ENCODE measurements at regions not wholly inside any gene's neighbourhood (a gene's known extent, or its start where the extent isn't known, plus 50 kb on each side); places are given as distances from the start of the nearest gene placed in this dataset.

DNA sequence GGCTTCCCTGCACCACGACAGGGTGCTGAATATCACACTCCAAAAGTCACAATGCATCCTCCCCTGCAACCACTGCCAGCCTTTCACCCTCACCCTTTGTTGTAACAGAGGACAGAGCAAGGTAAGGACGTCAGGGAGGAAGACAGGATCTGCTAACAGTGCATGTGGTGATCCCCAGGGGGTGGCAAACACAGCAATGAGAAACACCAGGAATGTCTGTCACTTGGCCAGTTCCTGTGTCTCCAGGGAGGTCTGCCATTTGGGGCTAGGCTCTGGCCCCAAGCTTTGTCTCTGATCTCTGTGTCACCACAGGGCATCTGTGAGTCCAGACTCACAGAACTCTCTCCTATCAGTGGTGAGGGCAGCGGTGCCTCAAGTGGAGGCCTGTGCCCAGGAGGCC lies 54.3 kb upstream of the SLC24A5 start:
- TF ChIP-seq, protein P1, sequence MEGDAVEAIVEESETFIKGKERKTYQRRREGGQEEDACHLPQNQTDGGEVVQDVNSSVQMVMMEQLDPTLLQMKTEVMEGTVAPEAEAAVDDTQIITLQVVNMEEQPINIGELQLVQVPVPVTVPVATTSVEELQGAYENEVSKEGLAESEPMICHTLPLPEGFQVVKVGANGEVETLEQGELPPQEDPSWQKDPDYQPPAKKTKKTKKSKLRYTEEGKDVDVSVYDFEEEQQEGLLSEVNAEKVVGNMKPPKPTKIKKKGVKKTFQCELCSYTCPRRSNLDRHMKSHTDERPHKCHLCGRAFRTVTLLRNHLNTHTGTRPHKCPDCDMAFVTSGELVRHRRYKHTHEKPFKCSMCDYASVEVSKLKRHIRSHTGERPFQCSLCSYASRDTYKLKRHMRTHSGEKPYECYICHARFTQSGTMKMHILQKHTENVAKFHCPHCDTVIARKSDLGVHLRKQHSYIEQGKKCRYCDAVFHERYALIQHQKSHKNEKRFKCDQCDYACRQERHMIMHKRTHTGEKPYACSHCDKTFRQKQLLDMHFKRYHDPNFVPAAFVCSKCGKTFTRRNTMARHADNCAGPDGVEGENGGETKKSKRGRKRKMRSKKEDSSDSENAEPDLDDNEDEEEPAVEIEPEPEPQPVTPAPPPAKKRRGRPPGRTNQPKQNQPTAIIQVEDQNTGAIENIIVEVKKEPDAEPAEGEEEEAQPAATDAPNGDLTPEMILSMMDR (IDR thresholded peaks at IDR 0.05; ENCODE audit: unreplicated experiment), result no peak
- POLR2A ChIA-PET, result no interaction called here
- intact Hi-C loops (cut with micrococcal nuclease), result no loop called here
- no TSS peak for BruUV-seq (replicated peaks)
- Mint-ChIP-seq H3K27me3 (ENCODE audit: insufficient read depth, unreplicated experiment) (no peaks in the 10 kb centered on the region), H3K36me3 (ENCODE audit: insufficient read depth, unreplicated experiment) (no peaks in the 10 kb centered on the region), H3K27ac (ENCODE audit: low read depth, unreplicated experiment) (no peak overlapping the region), H3K4me3 (ENCODE audit: unreplicated experiment) (no peak overlapping the region), H3K4me1 (ENCODE audit: insufficient read depth, unreplicated experiment) (no peaks in the 10 kb centered on the region), H3K9me3 (ENCODE audit: unreplicated experiment) (no peaks in the 10 kb centered on the region)
- no peak for DNase-seq (ENCODE audit: unreplicated experiment)
- CTCF ChIA-PET, result no interaction called here

Data from MCF 10A (cell line).